H1 (cell line): ENCODE measurements at regions not wholly inside any gene's neighbourhood (a gene's known extent, or its start where the extent isn't known, plus 50 kb on each side); places are given as distances from the start of the nearest gene placed in this dataset.

Experiments used
- CTCF ChIA-PET: fragments of 300-600 bp; sonication (Branson Sonifier 250); formaldehyde crosslinking; loops from one replicate; lab custom pipeline; 2021; ENCODE audit not compliant: partially characterized antibody; lab: Charles Lee
- POLR2A ChIA-PET: fragments of 300-600 bp; sonication (Branson Sonifier 250); formaldehyde crosslinking; loops from one replicate; lab custom pipeline; 2021; ENCODE audit warnings: inconsistent platforms; ENCODE audit not compliant: partially characterized antibody; lab: Charles Lee
- DNase-seq, 2 experiments: peaks; one replicate each; pipeline versions ENCODE4 v3.0.0 to v3.0.0-alpha.2; 2010 to 2022; ENCODE audit warnings: low spot score in 2 of 2, low read depth in 1 of 2, mixed read lengths in 1 of 2
- FAIRE-seq: peaks from 2 replicates; lab custom pipeline; 2011; peaks lifted over from hg19 to GRCh38; lab: Jason Lieb, UNC
- H2AFZ ChIP-seq: 2 replicates; pipeline ENCODE4 v1.8.1; 2012; ENCODE audit warnings: low read length, inconsistent platforms
- H2AK5ac ChIP-seq: 2 replicates; pipeline ENCODE4 v1.6.1; 2013; ENCODE audit warnings: low read depth, low read length
- H2BK120ac ChIP-seq: replicated peaks from 2 replicates; pipeline ENCODE3; 2013; ENCODE audit warnings: low read depth, low read length, inconsistent platforms
- H2BK12ac ChIP-seq: 2 replicates; pipeline ENCODE4 v1.6.1; 2013; ENCODE audit warnings: low read depth, low read length
- H2BK15ac ChIP-seq: 2 replicates; pipeline ENCODE4 v1.6.1; 2013; ENCODE audit warnings: low read length
- H2BK20ac ChIP-seq: 2 replicates; pipeline ENCODE4 v1.6.1; 2013; ENCODE audit warnings: low read length
- H2BK5ac ChIP-seq: 2 replicates; pipeline ENCODE4 v1.6.1; 2013; ENCODE audit warnings: low read depth, low read length
- H3K14ac ChIP-seq: 2 replicates; pipeline ENCODE4 v1.6.1; 2013; ENCODE audit warnings: inconsistent platforms; ENCODE audit not compliant: insufficient read length
- H3K18ac ChIP-seq: 2 replicates; pipeline ENCODE4 v1.6.1; 2013; ENCODE audit warnings: low read length; ENCODE audit errors: extremely low read depth
- H3K23ac ChIP-seq: 2 replicates; pipeline ENCODE4 v1.6.1; 2013; ENCODE audit warnings: inconsistent platforms; ENCODE audit not compliant: insufficient read length
- H3K23me2 ChIP-seq: 2 replicates; pipeline ENCODE4 v1.6.1; 2013; ENCODE audit warnings: low read depth, low read length
- H3K27ac ChIP-seq: 2 replicates; pipeline ENCODE4 v1.6.1; 2011; ENCODE audit warnings: low read depth, low read length, inconsistent platforms
- H3K27me3 ChIP-seq, 4 experiments: replicated peaks in 1 of 4; 1 replicate in 1 of 4; 2 replicates in 3 of 4; pipeline versions ENCODE4 v1.6.1 to v1.8.1; 2011 to 2013; ENCODE audit warnings: low read length in 3 of 4, mild to moderate bottlenecking in 3 of 4, inconsistent platforms in 2 of 4, mixed read lengths in 2 of 4, moderate library complexity in 1 of 4; ENCODE audit not compliant: control insufficient read depth in 3 of 4, insufficient read depth in 3 of 4; ENCODE audit errors: extremely low read depth in 1 of 4
- H3K36me3 ChIP-seq, 4 experiments: 2 replicates each; pipeline versions ENCODE4 v1.6.1 to v1.8.1; 2011 to 2013; ENCODE audit warnings: mild to moderate bottlenecking in 4 of 4, low read length in 3 of 4, moderate library complexity in 2 of 4, control low read depth in 1 of 4, inconsistent platforms in 1 of 4; ENCODE audit not compliant: insufficient read depth in 4 of 4, control insufficient read depth in 2 of 4
- H3K4ac ChIP-seq: replicated peaks from 2 replicates; pipeline ENCODE3; 2013; ENCODE audit warnings: low read length, low read depth, mixed read lengths, inconsistent platforms; ENCODE audit not compliant: insufficient read length
- H3K4me1 ChIP-seq, 4 experiments: replicated peaks in 1 of 4; 1 replicate in 1 of 4; 2 replicates in 3 of 4; pipeline versions ENCODE4 v1.6.1 to v1.8.1; 2011 to 2013; ENCODE audit warnings: low read length in 3 of 4, inconsistent platforms in 2 of 4, mixed read lengths in 1 of 4; ENCODE audit not compliant: insufficient read depth in 4 of 4, control insufficient read depth in 3 of 4
- H3K4me2 ChIP-seq, 2 experiments: 2 replicates each; pipeline versions ENCODE4 v1.6.1 to v1.8.1; 2011 to 2013; ENCODE audit warnings: low read depth in 2 of 2, low read length in 2 of 2, control low read depth in 1 of 2, inconsistent platforms in 1 of 2, mild to moderate bottlenecking in 1 of 2; ENCODE audit not compliant: insufficient read depth in 1 of 2
- H3K4me3 ChIP-seq, 4 experiments: fragments of 200-600, 300-600 bp in 1 of 4; sonication (generic), shearing (Covaris generic), sonication (Bioruptor Twin) in 1 of 4; 2 replicates each; pipeline versions ENCODE4 v1.5.1 to v1.8.1; 2011 to 2016; ENCODE audit warnings: low read length in 4 of 4, low read depth in 3 of 4, control low read depth in 2 of 4, inconsistent platforms in 2 of 4, mild to moderate bottlenecking in 2 of 4, mixed read lengths in 1 of 4, moderate library complexity in 1 of 4; ENCODE audit not compliant: insufficient read depth in 2 of 4; ENCODE audit errors: extremely low read depth in 1 of 4
- H3K56ac ChIP-seq: replicated peaks from 2 replicates; pipeline ENCODE3; 2013; ENCODE audit warnings: low read depth, mild to moderate bottlenecking, mixed read lengths, low read length, inconsistent platforms; ENCODE audit not compliant: insufficient read length
- H3K79me1 ChIP-seq: 2 replicates; pipeline ENCODE4 v1.6.1; 2013; ENCODE audit warnings: low read depth, low read length, control low read depth
- H3K79me2 ChIP-seq, 2 experiments: 2 replicates each; pipeline versions ENCODE4 v1.6.1 to v1.8.1; 2012 to 2013; ENCODE audit warnings: low read length in 2 of 2, mild to moderate bottlenecking in 2 of 2, inconsistent platforms in 1 of 2; ENCODE audit not compliant: insufficient read depth in 2 of 2, control insufficient read depth in 1 of 2
- H3K9ac ChIP-seq, 4 experiments: replicated peaks in 1 of 4; 1 replicate in 1 of 4; 2 replicates in 3 of 4; pipeline versions ENCODE4 v1.6.1 to v1.8.1; 2011 to 2013; ENCODE audit warnings: low read depth in 3 of 4, low read length in 3 of 4, control low read depth in 2 of 4, mild to moderate bottlenecking in 2 of 4, moderate library complexity in 2 of 4, inconsistent platforms in 1 of 4; ENCODE audit errors: extremely low read depth in 1 of 4
- H3K9me3 ChIP-seq, 2 experiments: 2 replicates each; pipeline versions ENCODE4 v1.6.1 to v1.8.1; 2012 to 2013; ENCODE audit warnings: mild to moderate bottlenecking in 2 of 2, moderate library complexity in 2 of 2, control low read depth in 1 of 2, inconsistent platforms in 1 of 2, low read depth in 1 of 2, low read length in 1 of 2, mixed read lengths in 1 of 2; ENCODE audit not compliant: insufficient read depth in 2 of 2
- H4K20me1 ChIP-seq, 2 experiments: replicated peaks in 1 of 2; 2 replicates each; pipeline versions ENCODE3 to v1.8.1; 2011 to 2013; ENCODE audit warnings: inconsistent platforms in 2 of 2, low read length in 2 of 2, mild to moderate bottlenecking in 1 of 2; ENCODE audit not compliant: insufficient read depth in 2 of 2, control insufficient read depth in 1 of 2
- H4K5ac ChIP-seq: 2 replicates; pipeline ENCODE4 v1.6.1; 2013; ENCODE audit warnings: low read length, low read depth, mixed read lengths, inconsistent platforms; ENCODE audit not compliant: insufficient read length
- H4K8ac ChIP-seq: 2 replicates; pipeline ENCODE4 v1.8.0; 2013; ENCODE audit warnings: mild to moderate bottlenecking, moderate library complexity, low read length, inconsistent platforms; ENCODE audit not compliant: insufficient read depth; ENCODE audit errors: extremely low read depth
- H4K91ac ChIP-seq: replicated peaks from 2 replicates; pipeline ENCODE3; 2013; ENCODE audit warnings: low read length, mixed read lengths, inconsistent platforms; ENCODE audit not compliant: insufficient read length
- ATF2 ChIP-seq: IDR thresholded peaks from 2 replicates; pipeline ENCODE4 v1.6.1; 2012; ENCODE audit warnings: low read length, inconsistent platforms
- BACH1 ChIP-seq: IDR thresholded peaks from 2 replicates; pipeline ENCODE4 v1.6.1; 2012; ENCODE audit warnings: low read length, improper control_type of control experiment
- EP300 ChIP-seq, 2 experiments: IDR thresholded peaks; 1 replicate in 1 of 2; 2 replicates in 1 of 2; pipeline ENCODE4 v1.6.1; 2011 to 2012; ENCODE audit warnings: low read depth in 2 of 2, low read length in 2 of 2, mild to moderate bottlenecking in 2 of 2, borderline replicate concordance in 1 of 2, inconsistent platforms in 1 of 2, moderate library complexity in 1 of 2
- JUN ChIP-seq: IDR thresholded peaks from 2 replicates; pipeline ENCODE4 v1.6.1; 2011; ENCODE audit warnings: low read depth, mild to moderate bottlenecking, improper control_type of control experiment, low read length
- KDM5A ChIP-seq: fragments of 200-600 bp; IDR thresholded peaks from 2 replicates; pipeline ENCODE4 v1.7.1; 2012; ENCODE audit warnings: mild to moderate bottlenecking, low read length, inconsistent platforms, mixed read lengths
- SAP30 ChIP-seq: fragments of 300-600 bp; sonication (generic); IDR thresholded peaks from 2 replicates; pipeline ENCODE4 v1.7.1; 2012; ENCODE audit warnings: low read length, moderate library complexity, mild to moderate bottlenecking, inconsistent platforms; ENCODE audit not compliant: insufficient read depth, insufficient replicate concordance
- WGBS, 2 experiments: shearing (Covaris generic) in 1 of 2; methylation state at CpG; one replicate each; pipeline versions ENCODE4 v1.1.6 to v1.1.7; 2013 to 2015; ENCODE audit warnings: low lambda C conversion rate in 2 of 2, mixed read lengths in 2 of 2, inconsistent platforms in 1 of 2, low coverage in 1 of 2, missing lambda C conversion rate in 1 of 2; ENCODE audit not compliant: insufficient replicate concordance in 2 of 2, insufficient coverage in 1 of 2, insufficient read length in 1 of 2; ENCODE audit errors: extremely low coverage in 1 of 2, missing lambda C conversion rate in 1 of 2; 5-methylcytosine and 5-hydroxymethylcytosine counted together
- TF ChIP-seq, protein P1 (sequence below): IDR thresholded peaks from 2 replicates; pipeline ENCODE4 v1.6.1; 2012; ENCODE audit warnings: inconsistent platforms
- TF ChIP-seq, protein P2 (sequence below): IDR thresholded peaks from 2 replicates; pipeline ENCODE4 v1.6.1; 2011; ENCODE audit warnings: low read length, improper control_type of control experiment

GRCh38 chr3:115244350-115244749 lies 97.3 kb upstream of the ZBTB20 start:
- H2BK5ac ChIP-seq = no peak overlapping the region
- no peak overlapping the region for H3K9ac ChIP-seq
- no peak overlapping the region for H3K4me2 ChIP-seq
- no peak overlapping the region for H3K4ac ChIP-seq
- H3K9me3 ChIP-seq = no peaks in the 10 kb centered on the region
- H4K91ac ChIP-seq = no peak overlapping the region
- H4K8ac ChIP-seq = no peak overlapping the region
- H4K5ac ChIP-seq = no peak overlapping the region
- no peak overlapping the region for H2BK120ac ChIP-seq
- no peaks in the 10 kb centered on the region for H3K79me2 ChIP-seq
- WGBS, 2 experiments = 96% methylated on average over 3 of the region's 3 CpGs; no CpG with 5 or more reads in 1 of the 2 experiments
- H3K27ac ChIP-seq = no peak overlapping the region
- H3K27me3 ChIP-seq = no peaks in the 10 kb centered on the region
- H2BK12ac ChIP-seq = no peak overlapping the region
- H3K23me2 ChIP-seq = no peaks in the 10 kb centered on the region
- H4K20me1 ChIP-seq = no peaks in the 10 kb centered on the region
- CTCF ChIA-PET = interaction anchor here (3.1 kb wide), 1 partner anchor 27 kb away, joined by 8 read pairs; no protein-coding TSS in a partner anchor
- no peaks in the 10 kb centered on the region for H3K4me1 ChIP-seq
- no peak overlapping the region for H3K23ac ChIP-seq
- DNase-seq = no peak
- H3K79me1 ChIP-seq = no peaks in the 10 kb centered on the region
- TF ChIP-seq EP300 (IDR thresholded peaks at IDR 0.05; ENCODE audit: borderline replicate concordance in 1 of 2, low read depth in 2 of 2, low read length in 2 of 2) = no peak
- no peak for TF ChIP-seq SAP30
- TF ChIP-seq KDM5A = no peak
- no peak for TF ChIP-seq BACH1
- no peak for TF ChIP-seq ATF2
- TF ChIP-seq, protein P1, sequence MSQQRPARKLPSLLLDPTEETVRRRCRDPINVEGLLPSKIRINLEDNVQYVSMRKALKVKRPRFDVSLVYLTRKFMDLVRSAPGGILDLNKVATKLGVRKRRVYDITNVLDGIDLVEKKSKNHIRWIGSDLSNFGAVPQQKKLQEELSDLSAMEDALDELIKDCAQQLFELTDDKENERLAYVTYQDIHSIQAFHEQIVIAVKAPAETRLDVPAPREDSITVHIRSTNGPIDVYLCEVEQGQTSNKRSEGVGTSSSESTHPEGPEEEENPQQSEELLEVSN = no peak
- TF ChIP-seq JUN = no peak
- TF ChIP-seq, protein P2, sequence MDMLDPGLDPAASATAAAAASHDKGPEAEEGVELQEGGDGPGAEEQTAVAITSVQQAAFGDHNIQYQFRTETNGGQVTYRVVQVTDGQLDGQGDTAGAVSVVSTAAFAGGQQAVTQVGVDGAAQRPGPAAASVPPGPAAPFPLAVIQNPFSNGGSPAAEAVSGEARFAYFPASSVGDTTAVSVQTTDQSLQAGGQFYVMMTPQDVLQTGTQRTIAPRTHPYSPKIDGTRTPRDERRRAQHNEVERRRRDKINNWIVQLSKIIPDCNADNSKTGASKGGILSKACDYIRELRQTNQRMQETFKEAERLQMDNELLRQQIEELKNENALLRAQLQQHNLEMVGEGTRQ = no peak
- no peak overlapping the region for H2AK5ac ChIP-seq
- no peak overlapping the region for H3K4me3 ChIP-seq
- no peak for FAIRE-seq
- H3K14ac ChIP-seq = no peak overlapping the region
- H2BK15ac ChIP-seq = no peak overlapping the region
- no peak overlapping the region for H2BK20ac ChIP-seq
- no peak overlapping the region for H3K18ac ChIP-seq
- H3K56ac ChIP-seq = no peak overlapping the region
- H3K36me3 ChIP-seq = no peaks in the 10 kb centered on the region
- H2AFZ ChIP-seq = no peak overlapping the region
- POLR2A ChIA-PET = no interaction called here
